ENCODE measurements at regions not wholly inside any gene's neighbourhood (a gene's known extent, or its start where the extent isn't known, plus 50 kb on each side); places are given as distances from the start of the nearest gene placed in this dataset.

DNA sequence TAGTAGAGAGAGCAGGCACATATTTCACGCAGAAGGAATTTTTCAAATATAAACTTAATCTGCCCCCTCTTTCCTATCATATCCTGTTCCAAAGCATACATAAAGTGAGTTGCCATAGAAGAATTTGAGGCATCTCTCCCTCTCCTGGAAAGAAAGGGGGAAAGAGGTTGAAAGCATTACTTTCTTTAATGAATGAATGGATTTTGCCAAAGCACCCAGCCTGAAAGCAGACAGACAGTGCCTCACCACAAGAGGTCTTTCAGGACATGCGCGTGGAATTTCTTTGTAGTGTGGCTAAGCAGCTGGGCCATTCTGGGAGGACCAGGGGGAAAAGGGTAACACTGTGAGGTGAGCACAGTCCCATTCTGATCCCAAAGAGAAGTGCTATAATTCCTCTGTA lies 651.4 kb downstream of the IQCM start:
- 79 to 90% (median 88%) methylated on average over 3 of the region's 3 CpGs for WGBS, 3 donors
- Histone ChIP-seq H3K36me3 (ENCODE audit: control insufficient read depth in 3 of 3, insufficient read depth in 2 of 3, low read depth in 1 of 3, low read length in 3 of 3) (no peaks in the 10 kb centered on the region), H3K27ac (ENCODE audit: low read depth in 1 of 3, low read length in 2 of 3) (no peak overlapping the region), H3K27me3 (ENCODE audit: control insufficient read depth in 3 of 3, insufficient read depth in 3 of 3, low read length in 3 of 3) (no peaks in the 10 kb centered on the region), H3K9me3 (ENCODE audit: control insufficient read depth in 2 of 2, insufficient read depth in 1 of 2, low read depth in 1 of 2, low read length in 1 of 2) (no peaks in the 10 kb centered on the region), H3K4me3 (ENCODE audit: low read depth in 1 of 3, low read length in 3 of 3) (no peak overlapping the region), H3K4me1 (ENCODE audit: control insufficient read depth in 3 of 3, insufficient read depth in 2 of 3, low read depth in 1 of 3, low read length in 2 of 3) (no peaks in the 10 kb centered on the region)
- no peak for DNase-seq
- FAIRE-seq = no peak

DNA sequence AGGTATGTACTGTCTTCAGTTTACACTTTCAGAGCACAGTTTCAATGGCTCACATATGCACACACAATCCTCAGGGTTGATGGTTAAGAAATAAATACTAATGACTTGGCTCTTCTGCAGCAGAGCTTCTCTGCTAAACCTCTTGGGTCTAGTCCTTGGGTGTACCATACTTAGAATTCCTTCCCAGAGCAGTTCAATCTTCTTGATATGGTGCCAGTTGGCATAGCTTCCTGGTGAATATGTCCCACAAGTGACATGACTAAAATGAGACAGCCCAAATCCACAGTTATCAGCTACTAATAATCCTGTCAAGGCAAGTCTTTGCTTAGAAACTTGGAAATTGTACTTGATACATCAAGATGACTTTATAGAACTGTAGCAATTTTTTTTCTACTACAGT lies 654.4 kb downstream of the IQCM start:
- Histone ChIP-seq H3K27ac (ENCODE audit: low read depth in 1 of 3, low read length in 2 of 3) (no peak overlapping the region), H3K9me3 (ENCODE audit: control insufficient read depth in 2 of 2, insufficient read depth in 1 of 2, low read depth in 1 of 2, low read length in 1 of 2) (no peaks in the 10 kb centered on the region), H3K36me3 (ENCODE audit: control insufficient read depth in 3 of 3, insufficient read depth in 2 of 3, low read depth in 1 of 3, low read length in 3 of 3) (no peaks in the 10 kb centered on the region), H3K4me3 (ENCODE audit: low read depth in 1 of 3, low read length in 3 of 3) (no peak overlapping the region), H3K27me3 (ENCODE audit: control insufficient read depth in 3 of 3, insufficient read depth in 3 of 3, low read length in 3 of 3) (no peaks in the 10 kb centered on the region), H3K4me1 (ENCODE audit: control insufficient read depth in 3 of 3, insufficient read depth in 2 of 3, low read depth in 1 of 3, low read length in 2 of 3) (no peaks in the 10 kb centered on the region)
- DNase-seq = no peak
- no peak for FAIRE-seq

DNA sequence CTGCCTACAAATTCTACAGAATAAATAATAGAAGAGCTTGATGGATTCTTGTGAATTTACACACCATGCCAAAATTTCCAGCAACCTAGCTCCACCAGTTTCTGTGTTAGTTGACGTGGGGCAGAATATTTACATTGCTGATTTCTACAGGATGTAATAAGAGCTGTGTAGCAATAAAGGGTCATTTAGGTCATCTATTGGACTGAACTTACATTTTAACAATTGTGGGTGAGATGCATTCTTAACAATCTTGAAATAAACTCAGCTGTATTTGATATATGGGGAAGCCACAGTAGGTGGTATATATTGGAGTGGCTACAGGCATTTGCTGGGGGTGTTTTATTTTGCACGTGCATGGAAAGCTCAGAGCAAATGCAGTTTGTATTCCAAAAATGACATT lies 655.3 kb downstream of the IQCM start:
- 60 to 82% (median 81%) methylated on average over 2 of the region's 2 CpGs for WGBS, 3 donors
- Histone ChIP-seq H3K27me3 (ENCODE audit: control insufficient read depth in 3 of 3, insufficient read depth in 3 of 3, low read length in 3 of 3) (no peaks in the 10 kb centered on the region), H3K4me3 (ENCODE audit: low read depth in 1 of 3, low read length in 3 of 3) (no peak overlapping the region), H3K27ac (ENCODE audit: low read depth in 1 of 3, low read length in 2 of 3) (no peak overlapping the region), H3K4me1 (ENCODE audit: control insufficient read depth in 3 of 3, insufficient read depth in 2 of 3, low read depth in 1 of 3, low read length in 2 of 3) (no peaks in the 10 kb centered on the region), H3K36me3 (ENCODE audit: control insufficient read depth in 3 of 3, insufficient read depth in 2 of 3, low read depth in 1 of 3, low read length in 3 of 3) (no peaks in the 10 kb centered on the region), H3K9me3 (ENCODE audit: control insufficient read depth in 2 of 2, insufficient read depth in 1 of 2, low read depth in 1 of 2, low read length in 1 of 2) (no peaks in the 10 kb centered on the region)
- no peak for FAIRE-seq
- no peak for DNase-seq

GRCh38 chr4:149158817-149159216 lies 656.8 kb downstream of the IQCM start:
- no peak overlapping the region for H3K27ac ChIP-seq (ENCODE audit: low read depth in 1 of 3, low read length in 2 of 3)
- no peaks in the 10 kb centered on the region for H3K36me3 ChIP-seq (ENCODE audit: control insufficient read depth in 3 of 3, insufficient read depth in 2 of 3, low read depth in 1 of 3, low read length in 3 of 3)
- H3K9me3 ChIP-seq (ENCODE audit: control insufficient read depth in 2 of 2, insufficient read depth in 1 of 2, low read depth in 1 of 2, low read length in 1 of 2) = no peaks in the 10 kb centered on the region
- H3K27me3 ChIP-seq (ENCODE audit: control insufficient read depth in 3 of 3, insufficient read depth in 3 of 3, low read length in 3 of 3) = no peaks in the 10 kb centered on the region
- DNase-seq (no peak), FAIRE-seq (no peak)
- WGBS, 3 donors = 44 to 72% (median 58%) methylated on average over 3 of the region's 3 CpGs
- H3K4me1 ChIP-seq (ENCODE audit: control insufficient read depth in 3 of 3, insufficient read depth in 2 of 3, low read depth in 1 of 3, low read length in 2 of 3) = no peaks in the 10 kb centered on the region
- H3K4me3 ChIP-seq (ENCODE audit: low read depth in 1 of 3, low read length in 3 of 3) = no peak overlapping the region

DNA sequence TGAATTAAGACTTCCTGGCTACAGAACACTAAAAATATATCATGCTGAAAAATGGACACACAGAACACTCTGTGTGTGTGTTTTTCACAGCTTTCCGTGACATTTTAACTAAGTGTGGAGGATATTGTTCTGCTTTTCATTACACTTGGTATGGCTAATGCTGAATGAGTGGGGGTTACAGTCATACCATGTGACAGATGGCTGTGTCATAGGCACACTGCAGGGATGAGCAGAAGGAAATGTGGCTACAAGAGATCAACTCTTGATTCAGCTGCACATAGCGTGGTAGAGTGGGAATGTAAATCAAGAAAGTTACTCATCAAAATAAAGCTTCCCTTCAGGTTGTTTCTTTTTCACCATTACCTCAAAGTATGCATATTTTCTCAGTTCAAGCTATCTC lies 669.8 kb downstream of the IQCM start:
- Histone ChIP-seq H3K27me3 (ENCODE audit: control insufficient read depth in 3 of 3, insufficient read depth in 3 of 3, low read length in 3 of 3) (no peaks in the 10 kb centered on the region), H3K9me3 (ENCODE audit: control insufficient read depth in 2 of 2, insufficient read depth in 1 of 2, low read depth in 1 of 2, low read length in 1 of 2) (no peaks in the 10 kb centered on the region), H3K4me1 (ENCODE audit: control insufficient read depth in 3 of 3, insufficient read depth in 2 of 3, low read depth in 1 of 3, low read length in 2 of 3) (no peaks in the 10 kb centered on the region), H3K4me3 (ENCODE audit: low read depth in 1 of 3, low read length in 3 of 3) (no peak overlapping the region), H3K36me3 (ENCODE audit: control insufficient read depth in 3 of 3, insufficient read depth in 2 of 3, low read depth in 1 of 3, low read length in 3 of 3) (no peaks in the 10 kb centered on the region), H3K27ac (ENCODE audit: low read depth in 1 of 3, low read length in 2 of 3) (no peak overlapping the region)
- WGBS, 3 donors = 68 to 86% (median 77%) methylated on average over 2 of the region's 2 CpGs
- DNase-seq (no peak), FAIRE-seq (no peak)

GRCh38 chr4:149144060-149144459 lies 671.6 kb downstream of the IQCM start:
- FAIRE-seq (no peak), DNase-seq (no peak)
- H3K36me3 ChIP-seq (ENCODE audit: control insufficient read depth in 3 of 3, insufficient read depth in 2 of 3, low read depth in 1 of 3, low read length in 3 of 3) = no peaks in the 10 kb centered on the region
- WGBS, 3 donors = 42 to 74% (median 56%) methylated on average over 1 of the region's 1 CpG
- no peaks in the 10 kb centered on the region for H3K4me1 ChIP-seq (ENCODE audit: control insufficient read depth in 3 of 3, insufficient read depth in 2 of 3, low read depth in 1 of 3, low read length in 2 of 3)
- no peak overlapping the region for H3K27ac ChIP-seq (ENCODE audit: low read depth in 1 of 3, low read length in 2 of 3)
- no peaks in the 10 kb centered on the region for H3K9me3 ChIP-seq (ENCODE audit: control insufficient read depth in 2 of 2, insufficient read depth in 1 of 2, low read depth in 1 of 2, low read length in 1 of 2)
- H3K4me3 ChIP-seq (ENCODE audit: low read depth in 1 of 3, low read length in 3 of 3) = no peak overlapping the region
- H3K27me3 ChIP-seq (ENCODE audit: control insufficient read depth in 3 of 3, insufficient read depth in 3 of 3, low read length in 3 of 3) = no peaks in the 10 kb centered on the region

GRCh38 chr4:149141391-149141790 lies 674.3 kb downstream of the IQCM start:
- WGBS, 3 donors = 27 to 51% (median 39%) methylated on average over 2 of the region's 2 CpGs

DNA sequence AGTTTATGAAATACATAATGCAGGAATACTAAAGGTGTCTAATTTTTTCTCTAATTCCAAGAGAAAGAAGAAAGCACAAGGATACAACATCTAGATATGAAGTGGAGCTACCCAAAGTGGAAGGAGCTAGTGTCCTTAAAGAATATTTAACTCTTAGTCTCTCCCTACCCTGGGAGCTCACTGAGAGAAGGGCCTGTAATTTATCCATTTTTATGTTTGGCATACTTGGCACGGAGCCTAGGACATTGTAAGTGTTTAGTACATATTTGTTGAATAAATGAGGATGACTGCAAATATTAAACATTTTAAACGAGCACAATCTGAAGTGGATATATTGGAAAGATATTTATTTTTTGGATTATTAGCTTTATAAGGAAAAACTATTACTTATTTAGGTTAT lies 674.8 kb downstream of the IQCM start:
- DNase-seq (no peak), FAIRE-seq (no peak)
- no peaks in the 10 kb centered on the region for H3K9me3 ChIP-seq (ENCODE audit: control insufficient read depth in 2 of 2, insufficient read depth in 1 of 2, low read depth in 1 of 2, low read length in 1 of 2)
- WGBS, 3 donors = 55 to 61% (median 57%) methylated on average over 2 of the region's 2 CpGs
- H3K4me3 ChIP-seq (ENCODE audit: low read depth in 1 of 3, low read length in 3 of 3) = no peak overlapping the region
- H3K27ac ChIP-seq (ENCODE audit: low read depth in 1 of 3, low read length in 2 of 3) = no peak overlapping the region
- H3K4me1 ChIP-seq (ENCODE audit: control insufficient read depth in 3 of 3, insufficient read depth in 2 of 3, low read depth in 1 of 3, low read length in 2 of 3) = no peaks in the 10 kb centered on the region
- H3K36me3 ChIP-seq (ENCODE audit: control insufficient read depth in 3 of 3, insufficient read depth in 2 of 3, low read depth in 1 of 3, low read length in 3 of 3) = no peaks in the 10 kb centered on the region
- no peaks in the 10 kb centered on the region for H3K27me3 ChIP-seq (ENCODE audit: control insufficient read depth in 3 of 3, insufficient read depth in 3 of 3, low read length in 3 of 3)

More at GRCh38 chr4:149141391-149141790, 674.3 kb downstream of the IQCM start:
- Histone ChIP-seq H3K27me3 (ENCODE audit: control insufficient read depth in 3 of 3, insufficient read depth in 3 of 3, low read length in 3 of 3) (no peaks in the 10 kb centered on the region), H3K4me1 (ENCODE audit: control insufficient read depth in 3 of 3, insufficient read depth in 2 of 3, low read depth in 1 of 3, low read length in 2 of 3) (no peaks in the 10 kb centered on the region), H3K9me3 (ENCODE audit: control insufficient read depth in 2 of 2, insufficient read depth in 1 of 2, low read depth in 1 of 2, low read length in 1 of 2) (no peaks in the 10 kb centered on the region), H3K36me3 (ENCODE audit: control insufficient read depth in 3 of 3, insufficient read depth in 2 of 3, low read depth in 1 of 3, low read length in 3 of 3) (no peaks in the 10 kb centered on the region), H3K4me3 (ENCODE audit: low read depth in 1 of 3, low read length in 3 of 3) (no peak overlapping the region), H3K27ac (ENCODE audit: low read depth in 1 of 3, low read length in 2 of 3) (no peak overlapping the region)
- DNase-seq (no peak), FAIRE-seq (no peak)

- WGBS, 3 donors = 78 to 83% (median 79%) methylated on average over 3 of the region's 3 CpGs
- Histone ChIP-seq H3K4me3 (ENCODE audit: low read depth in 1 of 3, low read length in 3 of 3) (no peak overlapping the region), H3K4me1 (ENCODE audit: control insufficient read depth in 3 of 3, insufficient read depth in 2 of 3, low read depth in 1 of 3, low read length in 2 of 3) (no peaks in the 10 kb centered on the region), H3K36me3 (ENCODE audit: control insufficient read depth in 3 of 3, insufficient read depth in 2 of 3, low read depth in 1 of 3, low read length in 3 of 3) (no peaks in the 10 kb centered on the region), H3K27ac (ENCODE audit: low read depth in 1 of 3, low read length in 2 of 3) (no peak overlapping the region), H3K9me3 (ENCODE audit: control insufficient read depth in 2 of 2, insufficient read depth in 1 of 2, low read depth in 1 of 2, low read length in 1 of 2) (peaks cover 0 to 3% of the 10 kb centered on the region in 2 donors), H3K27me3 (ENCODE audit: control insufficient read depth in 3 of 3, insufficient read depth in 3 of 3, low read length in 3 of 3) (no peaks in the 10 kb centered on the region)
- FAIRE-seq = no peak
- DNase-seq = no peak
These were observed 678.6 kb downstream of the IQCM start for GRCh38 chr4:149136951-149137620.
